NCI-H82 treated with DMSO at 0.1 percent for 48 hours (cell line): ENCODE measurements at regions not wholly inside any gene's neighbourhood (a gene's known extent, or its start where the extent isn't known, plus 50 kb on each side); places are given as distances from the start of the nearest gene placed in this dataset.

Experiments
- DNase-seq: peaks from one replicate; lab custom pipeline; 2025; ENCODE audit not compliant: unreplicated experiment; lab: John Stamatoyannopoulos, UW

- DNase-seq, result no peak
These were observed 793.9 kb upstream of the NR2F2 start for GRCh38 chr15:95536638-95537037.

- no peak for DNase-seq
These were observed 791.8 kb upstream of the NR2F2 start for GRCh38 chr15:95538693-95539092.

- no peak for DNase-seq
These were observed 789.2 kb upstream of the NR2F2 start for GRCh38 chr15:95541301-95541700.

GRCh38 chr15:95549168-95549738 lies 781.2 kb upstream of the NR2F2 start:
- no peak for DNase-seq

- no peak for DNase-seq
These were observed 779.8 kb upstream of the NR2F2 start for GRCh38 chr15:95550702-95551101.

GRCh38 chr15:95556225-95556624 lies 774.3 kb upstream of the NR2F2 start:
- DNase-seq, result no peak

GRCh38 chr15:95556866-95557225 lies 773.7 kb upstream of the NR2F2 start:
- DNase-seq, result no peak

GRCh38 chr15:95557226-95558046 lies 773.1 kb upstream of the NR2F2 start:
- no peak for DNase-seq

- DNase-seq, result no peak
These were observed 772.4 kb upstream of the NR2F2 start for GRCh38 chr15:95558131-95558530.

GRCh38 chr15:95558916-95559315 lies 771.6 kb upstream of the NR2F2 start:
- DNase-seq, result no peak

- DNase-seq, result no peak
These were observed 770.6 kb upstream of the NR2F2 start for GRCh38 chr15:95559875-95560394.

GRCh38 chr15:95561463-95561862 lies 769.0 kb upstream of the NR2F2 start:
- no peak for DNase-seq

GRCh38 chr15:95563634-95564033 lies 766.9 kb upstream of the NR2F2 start:
- DNase-seq, result no peak

GRCh38 chr15:95565016-95565600 lies 765.4 kb upstream of the NR2F2 start:
- no peak for DNase-seq

- DNase-seq, result no peak
These were observed 764.8 kb upstream of the NR2F2 start for GRCh38 chr15:95565690-95566089.

- DNase-seq, result no peak
These were observed 762.8 kb upstream of the NR2F2 start for GRCh38 chr15:95567686-95568085.

GRCh38 chr15:95574053-95574452 lies 756.4 kb upstream of the NR2F2 start:
- no peak for DNase-seq

GRCh38 chr15:95577927-95578326 lies 752.6 kb upstream of the NR2F2 start:
- no peak for DNase-seq

GRCh38 chr15:95580121-95580520 lies 750.4 kb upstream of the NR2F2 start:
- DNase-seq, result no peak

- DNase-seq, result no peak
These were observed 748.9 kb upstream of the NR2F2 start for GRCh38 chr15:95581595-95581994.

GRCh38 chr15:95584088-95584487 lies 746.4 kb upstream of the NR2F2 start:
- DNase-seq, result no peak

GRCh38 chr15:95588056-95588455 lies 742.4 kb upstream of the NR2F2 start:
- DNase-seq, result no peak
